Heart left ventricle (tissue), 16 donors: ENCODE measurements at regions not wholly inside any gene's neighbourhood (a gene's known extent, or its start where the extent isn't known, plus 50 kb on each side); places are given as distances from the start of the nearest gene placed in this dataset.
"Not testable (repeated sequence)": the region's sequence is repeated elsewhere in the genome, so short reads cannot be mapped to it uniquely, and the experiment has no call there.

Experiments
- ATAC-seq, 4 donors: fragments of 200-7000 bp; cut with Tn5 transposase; one replicate each; pipeline ENCODE4 v1.9.1; 2020 to 2022; ENCODE audit warnings: moderate library complexity in 4 of 4, mild to moderate bottlenecking in 3 of 4, moderate number of reproducible peaks in 1 of 4
- DNase-seq, 5 donors: peaks; one replicate each; pipeline ENCODE4 v3.0.0-alpha.2; 2020
- H3K27ac ChIP-seq, 12 donors: fragments of 200-600 bp; sonication (generic) in 4 of 12; one replicate each; pipeline versions ENCODE4 v1.5.0 to v1.8.0; 2016 to 2022; ENCODE audit warnings: mild to moderate bottlenecking in 2 of 12
- H3K27me3 ChIP-seq, 9 donors: fragments of 200-600 bp; sonication (generic) in 2 of 9; one replicate each; pipeline versions ENCODE4 v1.5.1 to v1.8.0; 2016 to 2022; ENCODE audit warnings: mild to moderate bottlenecking in 3 of 9
- H3K36me3 ChIP-seq, 9 donors: fragments of 200-600 bp; sonication (generic) in 2 of 9; one replicate each; pipeline versions ENCODE4 v1.5.0 to v1.8.0; 2018 to 2022; ENCODE audit warnings: mild to moderate bottlenecking in 2 of 9
- H3K4me1 ChIP-seq, 12 donors: fragments of 200-600 bp; sonication (generic) in 4 of 12; one replicate each; pipeline versions ENCODE4 v1.5.0 to v1.8.0; 2016 to 2022; ENCODE audit warnings: mild to moderate bottlenecking in 3 of 12
- H3K4me3 ChIP-seq, 12 donors: fragments of 200-600 bp; sonication (generic) in 4 of 12; one replicate each; pipeline versions ENCODE4 v1.5.0 to v1.8.0; 2017 to 2022; ENCODE audit warnings: mild to moderate bottlenecking in 9 of 12, moderate library complexity in 4 of 12
- H3K9me3 ChIP-seq, 12 donors: fragments of 200-600 bp; sonication (generic) in 4 of 12; one replicate each; pipeline versions ENCODE4 v1.5.0 to v1.8.0; 2016 to 2022; ENCODE audit warnings: mild to moderate bottlenecking in 1 of 12
- CTCF ChIP-seq, 12 donors: fragments of 200-600 bp; sonication (generic) in 4 of 12; IDR thresholded peaks; one replicate each; pipeline versions ENCODE4 v1.5.0 to v1.8.0; 2018 to 2022; ENCODE audit warnings: antibody characterized with exemption in 12 of 12, mild to moderate bottlenecking in 5 of 12
- POLR2A ChIP-seq, 2 donors: fragments of 450-650 bp; IDR thresholded peaks; one replicate each; pipeline ENCODE4 v1.6.1; 2017; ENCODE audit warnings: antibody characterized with exemption in 2 of 2, mild to moderate bottlenecking in 2 of 2, moderate library complexity in 2 of 2
- WGBS, 4 donors: extraction: QIAGEN DNeasy Blood & Tissue Kit in 2 of 4; methylation state at CpG; one replicate each; pipeline versions ENCODE4 v1.1.5 to v1.1.7; 2013 to 2018; 5-methylcytosine and 5-hydroxymethylcytosine counted together
- intact Hi-C, 10 donors: fragments of 100-400 bp; cut with DNase I; formaldehyde crosslinking; loops; one replicate each; pipeline versions ENCODE4 v1.11.1 to v1.14.2; 2022
- donor health status: ischemic (EF 13 %, LVEDD 7.1; RV severe dilation, severe dysfunction).
- donor health status: healthy with polysubstance abuse.
- donor health status: DM: no; HTN: yes; CAD: no.
- donor health status: DM: no; HTN: no; CAD: no.
- donor health status: ischemic (EF 25% LVEDD 6.9; RV normal size, moderate dysfunction).
- donor health status: ischemic (EF 25% LVEDD 5.7; RV mildly dilated, moderate dysfunction).
- donor health status: healthy.
- donor health status: DM: yes; HTN: yes; CAD: no.
- donor health status: ischemic (EF 35%, LVEDD 5.7; RV mildly dilated, moderate dysfunction).
- donor health status: nonischemic (EF 11% LVEDD 7.7; RV severe dilation, severe dysfunction).
- donor health status: DM: yes; HTN: yes; CAD: no.
- donor health status: PGD.
- donor health status: ischemic (EF 29% LVEDD 5.4; RV normal size, mild dysfunction).
- donor health status: nonischemic (EF 23%, LVEDD 6.1; RV moderate dilation, normal function).

- peaks cover 0 to 15% (median 0%) of the 10 kb centered on the region in 9 donors for H3K27me3 ChIP-seq
- no peaks in the 10 kb centered on the region for H3K4me1 ChIP-seq
- H3K4me3 ChIP-seq: no peak overlapping the region
- no peaks in the 10 kb centered on the region for H3K36me3 ChIP-seq
- H3K9me3 ChIP-seq: no peaks in the 10 kb centered on the region
- TF ChIP-seq POLR2A (IDR thresholded peaks at IDR 0.05): no peak
- TF ChIP-seq CTCF (IDR thresholded peaks at IDR 0.05): no peak
- H3K27ac ChIP-seq: no peak overlapping the region
- intact Hi-C loops: no loop called here
- ATAC-seq (no peak), DNase-seq (no peak)
- 86 to 92% (median 90%) methylated on average over 5 of the region's 5 CpGs for WGBS, 4 donors
Observed at GRCh38 chr2:95738301-95738700, 146.5 kb downstream of the TRIM43 start.

GRCh38 chr2:95752126-95752525, 160.3 kb downstream of the TRIM43 start:
- 65 to 86% (median 79%) methylated on average over 6 to 9 of the region's 9 CpGs for WGBS, 4 donors
- H3K4me1 ChIP-seq, H3K4me3 ChIP-seq, intact Hi-C loops, H3K27ac ChIP-seq, DNase-seq, H3K27me3 ChIP-seq, H3K36me3 ChIP-seq, H3K9me3 ChIP-seq: not testable (repeated sequence)
- peak in 1 of 4 donors; percentile 18 for ATAC-seq

GRCh38 chr2:95753812-95754211, 162.0 kb downstream of the TRIM43 start:
- H3K36me3 ChIP-seq, H3K9me3 ChIP-seq, H3K4me3 ChIP-seq, DNase-seq, H3K4me1 ChIP-seq, ATAC-seq, H3K27ac ChIP-seq, H3K27me3 ChIP-seq, intact Hi-C loops: not testable (repeated sequence)
- 69 to 76% (median 74%) methylated on average over 8 of the region's 8 CpGs for WGBS, 4 donors

- WGBS, 4 donors: 57 to 67% (median 63%) methylated on average over 6 of the region's 6 CpGs
- H3K27me3 ChIP-seq, H3K27ac ChIP-seq, ATAC-seq, H3K4me3 ChIP-seq, H3K36me3 ChIP-seq, intact Hi-C loops, H3K4me1 ChIP-seq, H3K9me3 ChIP-seq, DNase-seq: not testable (repeated sequence)
Observed at GRCh38 chr2:95754213-95754612, 162.4 kb downstream of the TRIM43 start.

- H3K4me1 ChIP-seq, intact Hi-C loops, H3K4me3 ChIP-seq, ATAC-seq, DNase-seq, H3K27me3 ChIP-seq, H3K9me3 ChIP-seq, H3K36me3 ChIP-seq, H3K27ac ChIP-seq: not testable (repeated sequence)
- 67 to 75% (median 71%) methylated on average over 14 of the region's 15 CpGs for WGBS, 4 donors
Observed at GRCh38 chr2:95754819-95755563, 163.2 kb downstream of the TRIM43 start.

GRCh38 chr2:95755956-95756669, 164.3 kb downstream of the TRIM43 start:
- H3K36me3 ChIP-seq, H3K4me1 ChIP-seq, H3K27me3 ChIP-seq, intact Hi-C loops, DNase-seq, H3K27ac ChIP-seq, H3K9me3 ChIP-seq, ATAC-seq, H3K4me3 ChIP-seq: not testable (repeated sequence)
- 70 to 78% (median 71%) methylated on average over 6 to 7 of the region's 7 CpGs for WGBS, 4 donors
